Stomach smooth muscle (tissue), 2 donors: ENCODE measurements at regions not wholly inside any gene's neighbourhood (a gene's known extent, or its start where the extent isn't known, plus 50 kb on each side); places are given as distances from the start of the nearest gene placed in this dataset.

Experiments
- H3K27ac ChIP-seq: one replicate; pipeline ENCODE4 v1.7.0; 2013; ENCODE audit warnings: mild to moderate bottlenecking, low read length, inconsistent platforms
- H3K27me3 ChIP-seq, 2 donors: one replicate each; pipeline ENCODE4 v1.7.0; 2013; ENCODE audit warnings: low read length in 2 of 2; ENCODE audit not compliant: insufficient read depth in 2 of 2, control insufficient read depth in 1 of 2
- H3K36me3 ChIP-seq, 2 donors: one replicate each; pipeline ENCODE4 v1.7.0; 2013; ENCODE audit warnings: low read length in 2 of 2; ENCODE audit not compliant: control insufficient read depth in 2 of 2, insufficient read depth in 2 of 2
- H3K4me1 ChIP-seq: one replicate; pipeline ENCODE4 v1.7.0; 2013; ENCODE audit warnings: low read length; ENCODE audit not compliant: control insufficient read depth, insufficient read depth
- H3K4me3 ChIP-seq, 2 donors: one replicate each; pipeline ENCODE4 v1.7.0; 2013; ENCODE audit warnings: low read length in 2 of 2
- H3K9ac ChIP-seq, 2 donors: one replicate each; pipeline ENCODE4 v1.7.0; 2013; ENCODE audit warnings: low read length in 2 of 2, mild to moderate bottlenecking in 1 of 2
- H3K9me3 ChIP-seq, 2 donors: one replicate each; pipeline ENCODE4 v1.7.0; 2013; ENCODE audit warnings: low read length in 2 of 2; ENCODE audit not compliant: control insufficient read depth in 2 of 2
- donor health status: healthy.
- donor health status: Pancreatic carcinoma.

DNA sequence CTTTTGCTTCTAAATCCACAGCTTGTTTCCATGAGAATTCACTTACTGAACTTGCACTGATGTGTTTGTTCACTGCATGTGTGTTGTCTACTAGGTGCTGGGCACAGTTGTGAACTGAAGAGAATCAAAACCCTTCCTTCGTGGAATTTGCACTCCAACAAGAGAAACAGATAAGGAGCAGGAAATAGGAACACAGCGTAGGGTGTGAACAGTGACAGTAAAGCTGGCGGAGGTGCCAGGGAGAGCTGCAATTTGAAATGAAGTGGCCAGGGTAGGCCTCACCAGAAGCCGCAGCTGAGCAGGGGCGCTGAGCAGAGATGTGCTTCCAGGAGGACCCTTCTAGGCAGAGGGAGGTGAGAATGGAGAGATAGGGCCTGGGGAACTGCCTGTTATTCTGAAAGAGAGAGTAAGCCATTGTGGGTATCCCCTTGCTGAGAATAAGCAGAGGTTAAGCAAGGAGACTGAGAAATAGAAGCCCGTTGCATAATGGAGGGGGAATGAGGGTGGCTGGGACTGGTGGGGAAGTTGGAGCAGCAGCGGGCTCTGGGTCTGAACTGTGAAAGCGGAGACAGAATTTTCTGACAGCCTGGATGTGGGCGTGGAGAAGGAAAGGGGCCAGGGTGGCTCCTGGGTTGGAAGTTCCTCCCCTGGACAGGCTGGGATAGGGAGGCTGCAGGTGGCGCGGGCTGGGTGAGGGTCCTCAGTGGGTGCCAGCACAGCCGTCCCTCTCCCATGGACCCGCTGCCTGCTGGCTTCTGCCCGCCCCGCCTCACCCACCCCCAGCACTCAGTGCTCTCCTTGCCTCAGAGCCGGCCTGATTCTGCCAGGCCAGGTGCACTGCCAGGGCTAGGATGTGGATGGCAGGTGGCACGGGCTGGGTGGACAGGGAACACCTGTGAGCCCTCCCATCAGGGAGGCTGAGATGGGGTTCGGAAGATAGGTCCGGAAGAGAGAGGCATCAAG is 114.7 kb upstream of the AFDN start:
- Histone ChIP-seq H3K9me3 (no peaks in the 10 kb centered on the region), H3K4me1 (no peaks in the 10 kb centered on the region), H3K27me3 (peaks cover 9 to 18% of the 10 kb centered on the region in 2 donors), H3K36me3 (no peaks in the 10 kb centered on the region), H3K4me3 (no peak overlapping the region), H3K9ac (no peak overlapping the region), H3K27ac (no peak overlapping the region)

DNA sequence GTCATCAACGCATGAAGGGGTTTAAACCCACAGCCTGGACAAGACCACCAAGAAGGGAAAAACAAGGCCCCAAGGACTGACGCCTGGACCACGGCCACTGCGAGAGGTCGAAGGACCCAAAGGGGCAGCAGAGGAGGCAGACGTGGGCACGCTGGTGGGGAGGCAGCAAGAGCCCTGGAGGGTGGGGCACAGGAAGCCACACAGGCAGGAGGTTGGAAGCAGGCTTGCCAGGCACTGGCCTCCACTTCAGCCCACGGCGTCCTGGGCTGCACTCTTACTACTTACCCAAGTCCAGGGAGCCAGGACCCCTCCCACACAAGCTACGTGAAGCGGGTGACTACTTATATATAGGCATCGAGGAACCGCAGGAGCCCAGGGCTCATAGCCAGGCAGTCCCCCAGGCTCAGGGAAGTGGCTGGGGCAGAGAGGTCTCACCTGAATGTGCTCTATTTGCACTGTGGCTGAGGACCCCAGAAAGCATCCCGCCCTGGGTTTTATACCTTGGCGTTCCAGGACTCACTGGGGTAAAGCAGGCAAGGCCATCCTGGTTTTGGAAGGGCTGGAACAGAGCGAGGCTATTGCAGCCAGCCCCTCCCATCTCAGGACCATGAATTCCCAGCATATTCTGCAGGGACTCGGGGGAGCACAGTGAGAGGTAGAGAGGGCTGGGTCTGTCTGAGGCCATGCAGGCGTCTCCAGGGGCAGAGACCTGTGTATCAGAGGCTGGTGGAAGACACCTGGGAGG is 113.8 kb upstream of the AFDN start:
- H3K9ac ChIP-seq: no peak overlapping the region
- H3K27me3 ChIP-seq: peaks cover 9 to 18% of the 10 kb centered on the region in 2 donors
- H3K27ac ChIP-seq: no peak overlapping the region
- H3K4me1 ChIP-seq: no peaks in the 10 kb centered on the region
- no peak overlapping the region for H3K4me3 ChIP-seq
- no peaks in the 10 kb centered on the region for H3K36me3 ChIP-seq
- peaks cover 0 to 4% of the 10 kb centered on the region in 2 donors for H3K9me3 ChIP-seq

DNA sequence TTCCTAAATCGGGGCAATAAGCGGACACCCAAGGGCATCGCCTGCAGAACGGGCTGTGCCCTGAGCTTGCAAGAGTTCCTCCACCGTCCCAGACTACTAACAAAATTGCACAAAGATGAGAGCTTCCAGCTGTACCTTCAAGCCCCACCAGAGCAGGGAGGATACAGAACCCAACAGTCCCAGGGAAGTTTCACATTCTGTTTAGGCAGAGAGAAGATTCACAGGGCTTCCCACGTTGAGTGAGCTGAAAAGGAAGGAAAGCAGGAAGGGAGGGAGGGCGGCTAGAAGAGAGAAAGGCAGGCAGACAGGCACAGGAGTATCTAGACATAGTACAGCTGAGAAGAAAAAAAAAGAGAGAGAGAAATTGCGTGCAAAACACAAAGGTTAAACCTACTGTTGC is 112.6 kb upstream of the AFDN start:
- no peak overlapping the region for H3K9ac ChIP-seq
- H3K4me3 ChIP-seq: no peak overlapping the region
- H3K27me3 ChIP-seq: peaks cover 9 to 19% of the 10 kb centered on the region in 2 donors
- peaks cover 0 to 5% of the 10 kb centered on the region in 2 donors for H3K9me3 ChIP-seq
- H3K4me1 ChIP-seq: no peaks in the 10 kb centered on the region
- no peak overlapping the region for H3K27ac ChIP-seq
- H3K36me3 ChIP-seq: no peaks in the 10 kb centered on the region

- Histone ChIP-seq H3K9ac (no peak overlapping the region), H3K36me3 (no peaks in the 10 kb centered on the region), H3K27me3 (peaks cover 4 to 19% of the 10 kb centered on the region in 2 donors), H3K4me1 (no peaks in the 10 kb centered on the region), H3K9me3 (peaks cover 0 to 5% of the 10 kb centered on the region in 2 donors), H3K27ac (no peak overlapping the region), H3K4me3 (no peak overlapping the region)
Observed at GRCh38 chr6:167717455-167717854, 109.3 kb upstream of the AFDN start.

DNA sequence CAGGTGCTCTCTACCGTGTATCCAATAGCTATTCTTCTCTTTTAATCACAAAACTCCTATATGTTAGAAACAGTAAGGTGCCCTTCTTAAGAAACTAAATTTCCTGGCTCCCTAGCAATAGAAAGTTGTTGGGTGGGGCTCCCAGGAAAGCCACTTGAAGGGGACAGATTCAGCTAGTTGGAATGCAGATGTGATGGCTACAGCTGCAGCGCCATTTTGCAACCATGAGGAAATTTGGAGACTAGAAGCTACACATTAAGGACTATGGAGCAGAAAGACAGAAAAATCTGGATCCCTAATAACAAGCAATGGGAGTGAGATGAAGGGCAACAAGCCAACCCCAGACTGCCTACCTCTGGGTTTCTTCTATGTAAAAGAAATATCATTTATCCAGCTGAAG is 108.8 kb upstream of the AFDN start:
- Histone ChIP-seq H3K9me3 (peaks cover 0 to 5% of the 10 kb centered on the region in 2 donors), H3K27me3 (peaks cover 4 to 15% of the 10 kb centered on the region in 2 donors), H3K9ac (no peak overlapping the region), H3K4me3 (no peak overlapping the region), H3K4me1 (no peaks in the 10 kb centered on the region), H3K27ac (no peak overlapping the region), H3K36me3 (no peaks in the 10 kb centered on the region)

GRCh38 chr6:167719920-167720319 is 106.8 kb upstream of the AFDN start:
- no peak overlapping the region for H3K4me3 ChIP-seq

DNA sequence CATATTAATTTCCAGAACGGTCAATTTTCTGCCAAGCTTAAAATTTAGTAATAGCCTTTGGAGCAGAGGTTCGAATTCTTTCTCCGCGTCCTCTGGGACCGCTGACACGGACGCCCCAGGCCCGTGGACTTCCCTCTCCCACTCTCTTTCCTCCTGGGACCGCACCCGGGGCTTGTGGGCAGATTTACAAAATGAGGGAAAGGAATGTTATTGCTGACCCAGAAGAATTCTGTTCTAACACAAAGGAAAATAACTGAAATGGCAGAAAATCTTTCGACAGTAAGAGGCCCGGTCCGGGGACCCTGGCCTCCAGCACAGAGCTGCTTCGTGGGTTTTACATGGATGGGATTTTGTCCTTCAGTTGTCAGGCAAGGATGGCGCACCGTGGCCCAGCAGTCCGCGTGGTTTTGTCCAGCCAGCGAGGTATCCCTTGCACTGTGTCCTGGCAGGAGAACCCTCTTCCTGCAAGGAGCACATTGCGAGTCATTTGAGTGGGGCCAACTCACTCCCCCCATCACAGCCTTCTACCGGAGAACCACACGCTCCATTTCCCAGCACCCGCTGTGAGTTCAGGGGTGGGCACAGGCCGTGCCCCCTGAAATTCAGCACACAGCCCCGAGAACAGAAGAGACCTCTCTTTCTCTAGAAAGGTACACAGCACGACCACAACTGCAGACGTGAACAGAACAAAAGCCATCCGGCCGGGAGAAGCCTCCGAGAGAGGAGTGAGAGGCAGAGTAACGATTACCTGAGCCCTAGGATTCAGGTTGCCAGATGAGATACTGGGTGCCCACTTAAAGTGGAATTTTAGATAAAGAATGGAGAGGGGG is 106.0 kb upstream of the AFDN start:
- H3K4me1 ChIP-seq: no peaks in the 10 kb centered on the region

More at GRCh38 chr6:167719920-167720319, 106.8 kb upstream of the AFDN start:
- Histone ChIP-seq H3K27me3 (peaks cover 3 to 10% of the 10 kb centered on the region in 2 donors), H3K9me3 (peaks cover 2 to 10% of the 10 kb centered on the region in 2 donors), H3K4me1 (no peaks in the 10 kb centered on the region), H3K9ac (no peak overlapping the region), H3K27ac (no peak overlapping the region), H3K36me3 (no peaks in the 10 kb centered on the region)

DNA sequence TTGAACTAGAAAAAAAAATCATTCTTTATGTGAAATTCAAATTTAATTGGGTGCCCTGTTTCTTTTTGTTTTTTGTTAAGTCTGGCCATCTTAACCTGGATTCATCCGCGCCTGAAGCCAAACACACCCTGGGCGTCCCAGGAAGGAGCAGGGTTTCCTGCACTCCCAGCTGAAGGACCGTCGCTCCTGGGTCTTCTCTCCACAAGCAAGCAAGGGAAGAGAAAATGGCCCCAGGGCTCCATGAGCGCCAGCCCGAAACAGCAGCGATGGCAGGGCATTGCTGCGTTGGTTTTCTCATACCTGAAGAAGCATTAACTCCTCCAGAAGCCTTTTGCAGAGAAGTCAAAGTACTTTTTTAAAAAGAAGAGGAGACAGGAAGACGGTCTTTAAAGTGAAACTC is 105.4 kb upstream of the AFDN start:
- H3K36me3 ChIP-seq: no peaks in the 10 kb centered on the region
- no peak overlapping the region for H3K27ac ChIP-seq
- no peak overlapping the region for H3K4me3 ChIP-seq
- H3K9ac ChIP-seq: no peak overlapping the region
- H3K27me3 ChIP-seq: peaks cover 0 to 8% of the 10 kb centered on the region in 2 donors
- H3K4me1 ChIP-seq: no peaks in the 10 kb centered on the region
- peaks cover 2 to 10% of the 10 kb centered on the region in 2 donors for H3K9me3 ChIP-seq

More for the DNA sequence above, 106.0 kb upstream of the AFDN start:
- peaks cover 0 to 8% of the 10 kb centered on the region in 2 donors for H3K27me3 ChIP-seq
- H3K27ac ChIP-seq: no peak overlapping the region
- H3K4me3 ChIP-seq: no peak overlapping the region
- H3K9me3 ChIP-seq: peaks cover 2 to 10% of the 10 kb centered on the region in 2 donors
- no peaks in the 10 kb centered on the region for H3K36me3 ChIP-seq
- no peak overlapping the region for H3K9ac ChIP-seq

- Histone ChIP-seq H3K9me3 (peaks cover 2 to 7% of the 10 kb centered on the region in 2 donors), H3K9ac (no peak overlapping the region), H3K27ac (no peak overlapping the region), H3K4me1 (no peaks in the 10 kb centered on the region), H3K27me3 (peaks cover 0 to 8% of the 10 kb centered on the region in 2 donors), H3K4me3 (no peak overlapping the region), H3K36me3 (no peaks in the 10 kb centered on the region)
Observed at GRCh38 chr6:167722634-167723309, 103.9 kb upstream of the AFDN start.
